GM12878 (cell line): ENCODE measurements at regions not wholly inside any gene's neighbourhood (a gene's known extent, or its start where the extent isn't known, plus 50 kb on each side); places are given as distances from the start of the nearest gene placed in this dataset.

Source experiments
- ATAC-seq: fragments of 200-7000 bp; cut with Tn5 transposase; 3 replicates; pipeline ENCODE4 v1.9.1; 2020; ENCODE audit warnings: mild to moderate bottlenecking, moderate library complexity
- BruUV-seq: library from RNA; stranded (reverse); fragments of 400-500 nt; replicated peaks from 2 replicates; lab custom pipeline; 2021; lab: Mats Ljungman, UMichigan
- CTCF ChIA-PET: fragments of 300-600 bp; sonication (Branson Sonifier 250); formaldehyde crosslinking; extraction: SDS; loops from one replicate; lab custom pipeline; 2021; ENCODE audit warnings: inconsistent platforms; lab: Yijun Ruan, JAX
- POLR2A ChIA-PET: fragments of 350-600 bp; formaldehyde crosslinking; extraction: SDS; loops from one replicate; lab custom pipeline; 2021; ENCODE audit warnings: inconsistent platforms; lab: Charles Lee
- RAD21 ChIA-PET: fragments of 300-600 bp; sonication (Branson Sonifier 250); formaldehyde crosslinking; loops from one replicate; lab custom pipeline; 2023; ENCODE audit warnings: antibody characterized with exemption; ENCODE audit not compliant: unreplicated experiment; lab: Charles Lee
- SMC1A ChIA-PET: fragments of 300-600 bp; sonication (Branson Sonifier 250); formaldehyde crosslinking; loops from one replicate; lab custom pipeline; 2023; ENCODE audit not compliant: unreplicated experiment, uncharacterized antibody; lab: Charles Lee
- DNase-seq: peaks from one replicate; pipeline ENCODE4 v3.0.0-alpha.2; 2011; ENCODE audit warnings: low read depth, low spot score
- FAIRE-seq: peaks from 3 replicates; lab custom pipeline; 2011; peaks lifted over from hg19 to GRCh38; lab: Jason Lieb, UNC
- H2AFZ ChIP-seq: 2 replicates; pipeline ENCODE4 v1.6.0; 2011; ENCODE audit warnings: low read depth, low read length, control low read depth; ENCODE audit not compliant: control insufficient read depth
- H3K27ac ChIP-seq: 2 replicates; pipeline ENCODE4 v1.5.1; 2011; ENCODE audit warnings: control low read depth; ENCODE audit not compliant: control insufficient read depth, insufficient read depth
- H3K27me3 ChIP-seq, 2 experiments: replicated peaks in 1 of 2; 2 replicates each; pipeline versions ENCODE4 v1.6.0 to v1.6.1; 2011; ENCODE audit warnings: low read length in 1 of 2; ENCODE audit not compliant: control insufficient read depth in 2 of 2, insufficient read depth in 2 of 2
- H3K36me3 ChIP-seq, 2 experiments: 2 replicates each; pipeline ENCODE4 v1.5.1; 2011; ENCODE audit warnings: low read length in 1 of 2; ENCODE audit not compliant: control insufficient read depth in 2 of 2, insufficient read depth in 2 of 2
- H3K4me1 ChIP-seq: 2 replicates; pipeline ENCODE4 v1.6.1; 2011; ENCODE audit warnings: mild to moderate bottlenecking, low read length, moderate library complexity, mixed read lengths; ENCODE audit not compliant: control insufficient read depth, insufficient read depth
- H3K4me2 ChIP-seq: 2 replicates; pipeline ENCODE4 v1.6.0; 2011; ENCODE audit warnings: control low read depth; ENCODE audit not compliant: control insufficient read depth, insufficient read depth
- H3K4me3 ChIP-seq: fragments of 200-600 bp; sonication (generic); 2 replicates; pipeline ENCODE4 v1.5.1; 2016
- H3K79me2 ChIP-seq: 2 replicates; pipeline ENCODE4 v1.6.0; 2011; ENCODE audit warnings: low read length; ENCODE audit not compliant: control insufficient read depth, insufficient read depth
- H3K9ac ChIP-seq: 2 replicates; pipeline ENCODE4 v1.8.0; 2011; ENCODE audit warnings: low read length, control low read depth, mixed read lengths; ENCODE audit not compliant: control insufficient read depth, insufficient read depth
- H3K9me3 ChIP-seq: replicated peaks from 3 replicates; pipeline ENCODE4 v1.5.1; 2011; ENCODE audit warnings: mild to moderate bottlenecking, low read length; ENCODE audit not compliant: control insufficient read depth, insufficient read depth
- H4K20me1 ChIP-seq: 2 replicates; pipeline ENCODE4 v1.6.0; 2011; ENCODE audit not compliant: control insufficient read depth, insufficient read depth
- CBFB ChIP-seq: IDR thresholded peaks from 2 replicates; pipeline ENCODE4 v1.6.1; 2016; ENCODE audit warnings: antibody characterized with exemption, low read depth
- FOXK2 ChIP-seq: fragments of 450-650 bp; IDR thresholded peaks from 2 replicates; pipeline ENCODE4 v1.6.1; 2017; ENCODE audit warnings: mild to moderate bottlenecking, moderate library complexity
- FOXM1 ChIP-seq: IDR thresholded peaks from 2 replicates; pipeline ENCODE4 v1.6.1; 2012; ENCODE audit warnings: low read depth, mild to moderate bottlenecking, inconsistent platforms, low read length, moderate library complexity
- GABPA ChIP-seq: IDR thresholded peaks from 2 replicates; pipeline ENCODE4 v1.6.1; 2014; ENCODE audit warnings: antibody characterized with exemption, low read depth, mild to moderate bottlenecking, inconsistent platforms
- HDAC2 ChIP-seq: fragments of 200-600 bp; sonication (generic); IDR thresholded peaks from 2 replicates; pipeline ENCODE4 v1.6.1; 2017
- KAT2A ChIP-seq: conservative IDR thresholded peaks from 2 replicates; pipeline ENCODE4 v1.6.1; 2011; ENCODE audit warnings: low read depth, low read length; ENCODE audit not compliant: control insufficient read depth
- LARP7 ChIP-seq: fragments of 450-650 bp; IDR thresholded peaks from 2 replicates; pipeline ENCODE4 v1.6.1; 2017; ENCODE audit warnings: mild to moderate bottlenecking
- NR2C1 ChIP-seq: fragments of 450-650 bp; IDR thresholded peaks from 2 replicates; pipeline ENCODE4 v1.6.1; 2017; ENCODE audit warnings: antibody characterized with exemption, mild to moderate bottlenecking, moderate library complexity
- SMAD1 ChIP-seq: fragments of 450-650 bp; IDR thresholded peaks from 2 replicates; pipeline ENCODE4 v1.6.1; 2018; ENCODE audit warnings: mild to moderate bottlenecking, low read depth; ENCODE audit not compliant: partially characterized antibody
- SMAD5 ChIP-seq: IDR thresholded peaks from 2 replicates; pipeline ENCODE4 v1.6.1; 2016; ENCODE audit warnings: antibody characterized with exemption, low read depth
- TCF12 ChIP-seq: IDR thresholded peaks from 2 replicates; pipeline ENCODE4 v1.6.1; 2011; ENCODE audit warnings: low read depth, mild to moderate bottlenecking, low read length
- YY1 ChIP-seq: IDR thresholded peaks from 2 replicates; pipeline ENCODE4 v1.6.1; 2011; ENCODE audit warnings: low read depth, mild to moderate bottlenecking, low read length
- ZBED1 ChIP-seq: IDR thresholded peaks from 2 replicates; pipeline ENCODE4 v1.6.1; 2016; ENCODE audit warnings: borderline replicate concordance
- WGBS: methylation state at CpG from one replicate; pipeline ENCODE4 v1.1.6; 2016; ENCODE audit warnings: low lambda C conversion rate; ENCODE audit not compliant: insufficient replicate concordance, insufficient coverage; ENCODE audit errors: missing lambda C conversion rate; 5-methylcytosine and 5-hydroxymethylcytosine counted together
- in situ Hi-C: fragments of 300-500 bp; cut with MboI; formaldehyde crosslinking; loops from 9 replicates; pipeline ENCODE4 v1.14.3; 2018; ENCODE audit warnings: mixed read lengths
- intact Hi-C: fragments of 100-400 bp; cut with micrococcal nuclease; formaldehyde crosslinking; loops from one replicate; pipeline ENCODE4 v1.14.2; 2022; ENCODE audit not compliant: unreplicated experiment
- TF ChIP-seq, protein P1 (sequence below): IDR thresholded peaks from 2 replicates; pipeline ENCODE4 v1.6.1; 2012; ENCODE audit warnings: mild to moderate bottlenecking, low read depth, low read length
- TF ChIP-seq, protein P2 (sequence below): fragments of 450-650 bp; formaldehyde crosslinking; IDR thresholded peaks from 2 replicates; pipeline ENCODE4 v1.4.0; 2022; ENCODE audit warnings: mild to moderate bottlenecking, moderate library complexity

DNA sequence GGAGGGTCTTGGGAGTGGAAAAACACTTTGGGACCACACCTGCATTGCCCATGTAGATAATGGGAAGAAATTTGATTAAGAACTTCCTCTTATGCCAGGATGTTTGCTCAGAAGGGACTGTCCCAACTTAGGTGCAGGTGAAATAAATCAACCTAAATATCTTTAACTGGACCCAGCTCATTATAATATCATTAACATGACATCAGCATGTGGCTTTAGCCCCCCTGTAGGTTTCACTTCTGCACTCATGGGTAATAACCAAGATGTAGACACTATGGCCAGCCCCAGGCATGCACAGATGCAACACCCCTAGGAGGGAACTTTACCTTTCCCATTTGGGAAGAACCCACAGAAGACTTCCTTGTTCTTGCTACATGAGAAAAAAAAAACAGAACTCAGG lies 227.4 kb upstream of the ZNF804A start (continued):
- no peak for TF ChIP-seq KAT2A
- TF ChIP-seq, protein P1, sequence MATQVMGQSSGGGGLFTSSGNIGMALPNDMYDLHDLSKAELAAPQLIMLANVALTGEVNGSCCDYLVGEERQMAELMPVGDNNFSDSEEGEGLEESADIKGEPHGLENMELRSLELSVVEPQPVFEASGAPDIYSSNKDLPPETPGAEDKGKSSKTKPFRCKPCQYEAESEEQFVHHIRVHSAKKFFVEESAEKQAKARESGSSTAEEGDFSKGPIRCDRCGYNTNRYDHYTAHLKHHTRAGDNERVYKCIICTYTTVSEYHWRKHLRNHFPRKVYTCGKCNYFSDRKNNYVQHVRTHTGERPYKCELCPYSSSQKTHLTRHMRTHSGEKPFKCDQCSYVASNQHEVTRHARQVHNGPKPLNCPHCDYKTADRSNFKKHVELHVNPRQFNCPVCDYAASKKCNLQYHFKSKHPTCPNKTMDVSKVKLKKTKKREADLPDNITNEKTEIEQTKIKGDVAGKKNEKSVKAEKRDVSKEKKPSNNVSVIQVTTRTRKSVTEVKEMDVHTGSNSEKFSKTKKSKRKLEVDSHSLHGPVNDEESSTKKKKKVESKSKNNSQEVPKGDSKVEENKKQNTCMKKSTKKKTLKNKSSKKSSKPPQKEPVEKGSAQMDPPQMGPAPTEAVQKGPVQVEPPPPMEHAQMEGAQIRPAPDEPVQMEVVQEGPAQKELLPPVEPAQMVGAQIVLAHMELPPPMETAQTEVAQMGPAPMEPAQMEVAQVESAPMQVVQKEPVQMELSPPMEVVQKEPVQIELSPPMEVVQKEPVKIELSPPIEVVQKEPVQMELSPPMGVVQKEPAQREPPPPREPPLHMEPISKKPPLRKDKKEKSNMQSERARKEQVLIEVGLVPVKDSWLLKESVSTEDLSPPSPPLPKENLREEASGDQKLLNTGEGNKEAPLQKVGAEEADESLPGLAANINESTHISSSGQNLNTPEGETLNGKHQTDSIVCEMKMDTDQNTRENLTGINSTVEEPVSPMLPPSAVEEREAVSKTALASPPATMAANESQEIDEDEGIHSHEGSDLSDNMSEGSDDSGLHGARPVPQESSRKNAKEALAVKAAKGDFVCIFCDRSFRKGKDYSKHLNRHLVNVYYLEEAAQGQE, result no peak
- no peak for TF ChIP-seq NR2C1
- TF ChIP-seq SMAD1, result no peak
- no peak for TF ChIP-seq FOXK2
- TF ChIP-seq LARP7, result no peak

DNA sequence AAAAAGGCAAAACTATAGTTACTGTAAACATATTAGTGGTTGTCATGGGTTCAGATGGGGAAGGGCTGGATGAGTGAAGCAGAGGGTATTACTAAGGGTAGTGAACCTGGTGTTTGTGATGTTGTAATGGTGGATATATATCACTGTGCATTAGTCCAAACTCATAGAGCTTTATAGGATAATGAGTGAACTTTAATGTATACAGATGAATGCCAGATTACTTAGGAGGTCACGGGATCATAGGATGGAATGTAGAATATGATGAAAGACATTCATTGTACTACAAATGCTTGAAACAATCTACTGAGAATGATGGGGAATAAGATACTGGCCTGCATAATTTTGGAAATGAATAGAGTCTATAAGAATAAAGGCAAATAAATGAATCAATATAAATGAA lies 226.7 kb upstream of the ZNF804A start:
- no peak for ATAC-seq
- WGBS, result 33% methylated on average over 1 of the region's 1 CpG
- Histone ChIP-seq H3K4me1 (no peaks in the 10 kb centered on the region), H3K79me2 (no peaks in the 10 kb centered on the region), H3K27me3 (no peaks in the 10 kb centered on the region), H3K9me3 (no peaks in the 10 kb centered on the region), H3K4me2 (no peak overlapping the region), H4K20me1 (no peaks in the 10 kb centered on the region), H3K9ac (no peak overlapping the region), H2AFZ (no peak overlapping the region), H3K36me3 (no peaks in the 10 kb centered on the region), H3K27ac (no peak overlapping the region), H3K4me3 (no peak overlapping the region)
- ChIA-PET SMC1A (no interaction called here), RAD21 (no interaction called here), POLR2A (interaction anchor here (0.5 to 0.7 kb wide), 2 partner anchors 9 to 57 kb away, joined by 3 read pairs; no protein-coding TSS in a partner anchor), CTCF (interaction anchor here (0.7 to 0.8 kb wide), 2 partner anchors 9 to 24 kb away, joined by 3 to 4 read pairs; no protein-coding TSS in a partner anchor)
- intact Hi-C loops (no loop called here), in situ Hi-C loops (no loop called here)
- DNase-seq, result no peak
- no peak for FAIRE-seq
- BruUV-seq, result no TSS peak
- TF ChIP-seq, protein P2, sequence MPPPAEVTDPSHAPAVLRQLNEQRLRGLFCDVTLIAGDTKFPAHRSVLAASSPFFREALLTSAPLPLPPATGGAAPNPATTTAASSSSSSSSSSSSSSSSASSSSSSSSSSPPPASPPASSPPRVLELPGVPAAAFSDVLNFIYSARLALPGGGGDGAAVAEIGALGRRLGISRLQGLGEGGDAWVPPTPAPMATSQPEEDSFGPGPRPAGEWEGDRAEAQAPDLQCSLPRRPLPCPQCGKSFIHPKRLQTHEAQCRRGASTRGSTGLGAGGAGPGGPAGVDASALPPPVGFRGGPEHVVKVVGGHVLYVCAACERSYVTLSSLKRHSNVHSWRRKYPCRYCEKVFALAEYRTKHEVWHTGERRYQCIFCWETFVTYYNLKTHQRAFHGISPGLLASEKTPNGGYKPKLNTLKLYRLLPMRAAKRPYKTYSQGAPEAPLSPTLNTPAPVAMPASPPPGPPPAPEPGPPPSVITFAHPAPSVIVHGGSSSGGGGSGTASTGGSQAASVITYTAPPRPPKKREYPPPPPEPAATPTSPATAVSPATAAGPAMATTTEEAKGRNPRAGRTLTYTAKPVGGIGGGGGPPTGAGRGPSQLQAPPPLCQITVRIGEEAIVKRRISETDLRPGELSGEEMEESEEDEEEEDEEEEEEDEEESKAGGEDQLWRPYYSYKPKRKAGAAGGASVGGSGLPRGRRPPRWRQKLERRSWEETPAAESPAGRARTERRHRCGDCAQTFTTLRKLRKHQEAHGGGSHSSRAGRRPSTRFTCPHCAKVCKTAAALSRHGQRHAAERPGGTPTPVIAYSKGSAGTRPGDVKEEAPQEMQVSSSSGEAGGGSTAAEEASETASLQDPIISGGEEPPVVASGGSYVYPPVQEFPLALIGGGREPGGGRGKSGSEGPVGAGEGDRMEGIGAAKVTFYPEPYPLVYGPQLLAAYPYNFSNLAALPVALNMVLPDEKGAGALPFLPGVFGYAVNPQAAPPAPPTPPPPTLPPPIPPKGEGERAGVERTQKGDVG (CRISPR knock-in tag), result no peak
- TF ChIP-seq HDAC2 (no peak), FOXM1 (no peak), TCF12 (no peak), CBFB (no peak), YY1 (no peak), ZBED1 (no peak), SMAD5 (no peak), GABPA (no peak)
